Small intestine (tissue), 7 donors: ENCODE measurements at regions not wholly inside any gene's neighbourhood (a gene's known extent, or its start where the extent isn't known, plus 50 kb on each side); places are given as distances from the start of the nearest gene placed in this dataset.
"Not testable (repeated sequence)": the region's sequence is repeated elsewhere in the genome, so short reads cannot be mapped to it uniquely, and the experiment has no call there.

Experiments
- DNase-seq, 2 donors: peaks; one replicate each; pipeline versions ENCODE4 v3.0.0 to v3.0.0-alpha.2; 2013
- FAIRE-seq: peaks from 2 replicates; lab custom pipeline; 2012; peaks lifted over from hg19 to GRCh38; lab: Jason Lieb, UNC
- H3K27ac ChIP-seq, 3 donors: one replicate each; pipeline ENCODE4 v1.5.1; 2013; ENCODE audit warnings: low read length in 2 of 3, mild to moderate bottlenecking in 2 of 3, control low read depth in 1 of 3, inconsistent platforms in 1 of 3, low read depth in 1 of 3, moderate library complexity in 1 of 3
- H3K27me3 ChIP-seq, 3 donors: one replicate each; pipeline ENCODE4 v1.6.1; 2013; ENCODE audit warnings: low read length in 3 of 3, inconsistent platforms in 1 of 3; ENCODE audit not compliant: control insufficient read depth in 3 of 3, insufficient read depth in 3 of 3
- H3K36me3 ChIP-seq, 3 donors: one replicate each; pipeline ENCODE4 v1.6.1; 2013; ENCODE audit warnings: low read length in 3 of 3, inconsistent platforms in 1 of 3, low read depth in 1 of 3, mild to moderate bottlenecking in 1 of 3, moderate library complexity in 1 of 3; ENCODE audit not compliant: control insufficient read depth in 3 of 3, insufficient read depth in 2 of 3
- H3K4me1 ChIP-seq, 3 donors: one replicate each; pipeline ENCODE4 v1.6.1; 2013; ENCODE audit warnings: low read length in 2 of 3, inconsistent platforms in 1 of 3, low read depth in 1 of 3, mild to moderate bottlenecking in 1 of 3, moderate library complexity in 1 of 3; ENCODE audit not compliant: control insufficient read depth in 3 of 3, insufficient read depth in 2 of 3
- H3K4me3 ChIP-seq, 3 donors: one replicate each; pipeline ENCODE4 v1.5.1; 2013; ENCODE audit warnings: low read length in 3 of 3, control low read depth in 1 of 3, inconsistent platforms in 1 of 3, low read depth in 1 of 3, mild to moderate bottlenecking in 1 of 3, moderate library complexity in 1 of 3
- H3K9me3 ChIP-seq, 2 donors: one replicate each; pipeline ENCODE4 v1.6.1; 2013; ENCODE audit warnings: low read depth in 1 of 2, low read length in 1 of 2; ENCODE audit not compliant: control insufficient read depth in 2 of 2, insufficient read depth in 1 of 2
- WGBS, 3 donors: extraction: QIAGEN DNeasy Blood & Tissue Kit; methylation state at CpG; one replicate each; pipeline ENCODE4 v1.1.7; 2013; 5-methylcytosine and 5-hydroxymethylcytosine counted together
- donor health status: healthy with polysubstance abuse.
- donor health status: control.
- donor health status: control.
- donor health status: Bipolar disorder and iron deficiency.
- donor health status: healthy.

- Histone ChIP-seq H3K4me1 (no peaks in the 10 kb centered on the region), H3K27ac (no peak overlapping the region), H3K4me3 (no peak overlapping the region), H3K36me3 (no peaks in the 10 kb centered on the region), H3K27me3 (no peaks in the 10 kb centered on the region), H3K9me3 (no peaks in the 10 kb centered on the region)
- DNase-seq (no peak), FAIRE-seq (no peak)
These were observed 80.4 kb downstream of the IFI44 start for GRCh38 chr1:78730054-78730453.

- H3K4me1 ChIP-seq = no peaks in the 10 kb centered on the region
- H3K27me3 ChIP-seq = no peaks in the 10 kb centered on the region
- no peaks in the 10 kb centered on the region for H3K9me3 ChIP-seq
- DNase-seq (no peak), FAIRE-seq (no peak)
- no peaks in the 10 kb centered on the region for H3K36me3 ChIP-seq
- no peak overlapping the region for H3K4me3 ChIP-seq
- WGBS, 3 donors = 96 to 99% (median 98%) methylated on average over 5 of the region's 5 CpGs
- H3K27ac ChIP-seq = no peak overlapping the region
These were observed 82.0 kb downstream of the IFI44 start for GRCh38 chr1:78731674-78732073.

GRCh38 chr1:78737241-78737640, 87.6 kb downstream of the IFI44 start:
- Histone ChIP-seq H3K4me1 (no peaks in the 10 kb centered on the region), H3K27ac (no peak overlapping the region), H3K36me3 (no peaks in the 10 kb centered on the region), H3K9me3 (no peaks in the 10 kb centered on the region), H3K4me3 (no peak overlapping the region), H3K27me3 (no peaks in the 10 kb centered on the region)
- 70 to 95% (median 86%) methylated on average over 1 of the region's 1 CpG for WGBS, 3 donors
- FAIRE-seq (no peak), DNase-seq (no peak)

GRCh38 chr1:78743626-78744025, 94.0 kb downstream of the IFI44 start:
- Histone ChIP-seq H3K27me3 (no peaks in the 10 kb centered on the region), H3K4me3 (no peak overlapping the region)

GRCh38 chr1:78745111-78745510, 95.5 kb downstream of the IFI44 start:
- Histone ChIP-seq H3K36me3 (no peaks in the 10 kb centered on the region), H3K27me3 (no peaks in the 10 kb centered on the region), H3K4me3 (no peak overlapping the region), H3K4me1 (no peaks in the 10 kb centered on the region), H3K27ac (no peak overlapping the region), H3K9me3 (no peaks in the 10 kb centered on the region)
- DNase-seq (no peak), FAIRE-seq (no peak)

More at GRCh38 chr1:78743626-78744025, 94.0 kb downstream of the IFI44 start:
- DNase-seq (no peak), FAIRE-seq (no peak)
- Histone ChIP-seq H3K4me1 (no peaks in the 10 kb centered on the region), H3K9me3 (no peaks in the 10 kb centered on the region), H3K36me3 (no peaks in the 10 kb centered on the region), H3K27ac (no peak overlapping the region)
- WGBS, 3 donors = 63 to 71% (median 67%) methylated on average over 1 of the region's 1 CpG

GRCh38 chr1:78753679-78754078, 104.0 kb downstream of the IFI44 start:
- 80 to 84% (median 80%) methylated on average over 2 of the region's 2 CpGs for WGBS, 3 donors
- DNase-seq, FAIRE-seq, H3K9me3 ChIP-seq, H3K27ac ChIP-seq, H3K27me3 ChIP-seq, H3K4me1 ChIP-seq, H3K36me3 ChIP-seq, H3K4me3 ChIP-seq: not testable (repeated sequence)

GRCh38 chr1:78755986-78756385, 106.4 kb downstream of the IFI44 start:
- no peak for FAIRE-seq
- Histone ChIP-seq H3K27ac (no peak overlapping the region), H3K27me3 (no peaks in the 10 kb centered on the region), H3K4me1 (no peaks in the 10 kb centered on the region), H3K9me3 (no peaks in the 10 kb centered on the region), H3K4me3 (no peak overlapping the region), H3K36me3 (no peaks in the 10 kb centered on the region)
- DNase-seq = no peak

GRCh38 chr1:78758506-78758905, 108.9 kb downstream of the IFI44 start:
- no peaks in the 10 kb centered on the region for H3K27me3 ChIP-seq
- H3K4me3 ChIP-seq = no peak overlapping the region
- no peaks in the 10 kb centered on the region for H3K36me3 ChIP-seq
- H3K4me1 ChIP-seq = no peaks in the 10 kb centered on the region
- no peak overlapping the region for H3K27ac ChIP-seq
- no peak for DNase-seq
- WGBS, 3 donors = 48 to 62% (median 57%) methylated on average over 4 of the region's 4 CpGs
- H3K9me3 ChIP-seq = no peaks in the 10 kb centered on the region
- FAIRE-seq = no peak

GRCh38 chr1:78759881-78760280, 110.2 kb downstream of the IFI44 start:
- H3K27ac ChIP-seq = no peak overlapping the region
- WGBS, 3 donors = 75 to 83% (median 76%) methylated on average over 3 of the region's 3 CpGs
- H3K9me3 ChIP-seq = no peaks in the 10 kb centered on the region
- no peak overlapping the region for H3K4me3 ChIP-seq
- no peaks in the 10 kb centered on the region for H3K4me1 ChIP-seq
- DNase-seq = no peak
- FAIRE-seq = no peak
- H3K27me3 ChIP-seq = no peaks in the 10 kb centered on the region
- H3K36me3 ChIP-seq = no peaks in the 10 kb centered on the region
